H1 (cell line): ENCODE measurements at regions not wholly inside any gene's neighbourhood (a gene's known extent, or its start where the extent isn't known, plus 50 kb on each side); places are given as distances from the start of the nearest gene placed in this dataset.

Experiments
- CTCF ChIA-PET: fragments of 300-600 bp; sonication (Branson Sonifier 250); formaldehyde crosslinking; loops from one replicate; lab custom pipeline; 2021; ENCODE audit not compliant: partially characterized antibody; lab: Charles Lee
- POLR2A ChIA-PET: fragments of 300-600 bp; sonication (Branson Sonifier 250); formaldehyde crosslinking; loops from one replicate; lab custom pipeline; 2021; ENCODE audit warnings: inconsistent platforms; ENCODE audit not compliant: partially characterized antibody; lab: Charles Lee
- DNase-seq, 2 experiments: peaks; one replicate each; pipeline versions ENCODE4 v3.0.0 to v3.0.0-alpha.2; 2010 to 2022; ENCODE audit warnings: low spot score in 2 of 2, low read depth in 1 of 2, mixed read lengths in 1 of 2
- FAIRE-seq: peaks from 2 replicates; lab custom pipeline; 2011; peaks lifted over from hg19 to GRCh38; lab: Jason Lieb, UNC
- H2AFZ ChIP-seq: 2 replicates; pipeline ENCODE4 v1.8.1; 2012; ENCODE audit warnings: low read length, inconsistent platforms
- H2AK5ac ChIP-seq: 2 replicates; pipeline ENCODE4 v1.6.1; 2013; ENCODE audit warnings: low read depth, low read length
- H2BK120ac ChIP-seq: replicated peaks from 2 replicates; pipeline ENCODE3; 2013; ENCODE audit warnings: low read depth, low read length, inconsistent platforms
- H2BK12ac ChIP-seq: 2 replicates; pipeline ENCODE4 v1.6.1; 2013; ENCODE audit warnings: low read depth, low read length
- H2BK15ac ChIP-seq: 2 replicates; pipeline ENCODE4 v1.6.1; 2013; ENCODE audit warnings: low read length
- H2BK20ac ChIP-seq: 2 replicates; pipeline ENCODE4 v1.6.1; 2013; ENCODE audit warnings: low read length
- H2BK5ac ChIP-seq: 2 replicates; pipeline ENCODE4 v1.6.1; 2013; ENCODE audit warnings: low read depth, low read length
- H3K14ac ChIP-seq: 2 replicates; pipeline ENCODE4 v1.6.1; 2013; ENCODE audit warnings: inconsistent platforms; ENCODE audit not compliant: insufficient read length
- H3K18ac ChIP-seq: 2 replicates; pipeline ENCODE4 v1.6.1; 2013; ENCODE audit warnings: low read length; ENCODE audit errors: extremely low read depth
- H3K23ac ChIP-seq: 2 replicates; pipeline ENCODE4 v1.6.1; 2013; ENCODE audit warnings: inconsistent platforms; ENCODE audit not compliant: insufficient read length
- H3K23me2 ChIP-seq: 2 replicates; pipeline ENCODE4 v1.6.1; 2013; ENCODE audit warnings: low read depth, low read length
- H3K27ac ChIP-seq: 2 replicates; pipeline ENCODE4 v1.6.1; 2011; ENCODE audit warnings: low read depth, low read length, inconsistent platforms
- H3K27me3 ChIP-seq, 4 experiments: replicated peaks in 1 of 4; 1 replicate in 1 of 4; 2 replicates in 3 of 4; pipeline versions ENCODE4 v1.6.1 to v1.8.1; 2011 to 2013; ENCODE audit warnings: low read length in 3 of 4, mild to moderate bottlenecking in 3 of 4, inconsistent platforms in 2 of 4, mixed read lengths in 2 of 4, moderate library complexity in 1 of 4; ENCODE audit not compliant: control insufficient read depth in 3 of 4, insufficient read depth in 3 of 4; ENCODE audit errors: extremely low read depth in 1 of 4
- H3K36me3 ChIP-seq, 4 experiments: 2 replicates each; pipeline versions ENCODE4 v1.6.1 to v1.8.1; 2011 to 2013; ENCODE audit warnings: mild to moderate bottlenecking in 4 of 4, low read length in 3 of 4, moderate library complexity in 2 of 4, control low read depth in 1 of 4, inconsistent platforms in 1 of 4; ENCODE audit not compliant: insufficient read depth in 4 of 4, control insufficient read depth in 2 of 4
- H3K4ac ChIP-seq: replicated peaks from 2 replicates; pipeline ENCODE3; 2013; ENCODE audit warnings: low read length, low read depth, mixed read lengths, inconsistent platforms; ENCODE audit not compliant: insufficient read length
- H3K4me1 ChIP-seq, 4 experiments: replicated peaks in 1 of 4; 1 replicate in 1 of 4; 2 replicates in 3 of 4; pipeline versions ENCODE4 v1.6.1 to v1.8.1; 2011 to 2013; ENCODE audit warnings: low read length in 3 of 4, inconsistent platforms in 2 of 4, mixed read lengths in 1 of 4; ENCODE audit not compliant: insufficient read depth in 4 of 4, control insufficient read depth in 3 of 4
- H3K4me2 ChIP-seq, 2 experiments: 2 replicates each; pipeline versions ENCODE4 v1.6.1 to v1.8.1; 2011 to 2013; ENCODE audit warnings: low read depth in 2 of 2, low read length in 2 of 2, control low read depth in 1 of 2, inconsistent platforms in 1 of 2, mild to moderate bottlenecking in 1 of 2; ENCODE audit not compliant: insufficient read depth in 1 of 2
- H3K4me3 ChIP-seq, 4 experiments: fragments of 200-600, 300-600 bp in 1 of 4; sonication (generic), shearing (Covaris generic), sonication (Bioruptor Twin) in 1 of 4; 2 replicates each; pipeline versions ENCODE4 v1.5.1 to v1.8.1; 2011 to 2016; ENCODE audit warnings: low read length in 4 of 4, low read depth in 3 of 4, control low read depth in 2 of 4, inconsistent platforms in 2 of 4, mild to moderate bottlenecking in 2 of 4, mixed read lengths in 1 of 4, moderate library complexity in 1 of 4; ENCODE audit not compliant: insufficient read depth in 2 of 4; ENCODE audit errors: extremely low read depth in 1 of 4
- H3K56ac ChIP-seq: replicated peaks from 2 replicates; pipeline ENCODE3; 2013; ENCODE audit warnings: low read depth, mild to moderate bottlenecking, mixed read lengths, low read length, inconsistent platforms; ENCODE audit not compliant: insufficient read length
- H3K79me1 ChIP-seq: 2 replicates; pipeline ENCODE4 v1.6.1; 2013; ENCODE audit warnings: low read depth, low read length, control low read depth
- H3K79me2 ChIP-seq, 2 experiments: 2 replicates each; pipeline versions ENCODE4 v1.6.1 to v1.8.1; 2012 to 2013; ENCODE audit warnings: low read length in 2 of 2, mild to moderate bottlenecking in 2 of 2, inconsistent platforms in 1 of 2; ENCODE audit not compliant: insufficient read depth in 2 of 2, control insufficient read depth in 1 of 2
- H3K9ac ChIP-seq, 4 experiments: replicated peaks in 1 of 4; 1 replicate in 1 of 4; 2 replicates in 3 of 4; pipeline versions ENCODE4 v1.6.1 to v1.8.1; 2011 to 2013; ENCODE audit warnings: low read depth in 3 of 4, low read length in 3 of 4, control low read depth in 2 of 4, mild to moderate bottlenecking in 2 of 4, moderate library complexity in 2 of 4, inconsistent platforms in 1 of 4; ENCODE audit errors: extremely low read depth in 1 of 4
- H3K9me3 ChIP-seq, 2 experiments: 2 replicates each; pipeline versions ENCODE4 v1.6.1 to v1.8.1; 2012 to 2013; ENCODE audit warnings: mild to moderate bottlenecking in 2 of 2, moderate library complexity in 2 of 2, control low read depth in 1 of 2, inconsistent platforms in 1 of 2, low read depth in 1 of 2, low read length in 1 of 2, mixed read lengths in 1 of 2; ENCODE audit not compliant: insufficient read depth in 2 of 2
- H4K20me1 ChIP-seq, 2 experiments: replicated peaks in 1 of 2; 2 replicates each; pipeline versions ENCODE3 to v1.8.1; 2011 to 2013; ENCODE audit warnings: inconsistent platforms in 2 of 2, low read length in 2 of 2, mild to moderate bottlenecking in 1 of 2; ENCODE audit not compliant: insufficient read depth in 2 of 2, control insufficient read depth in 1 of 2
- H4K5ac ChIP-seq: 2 replicates; pipeline ENCODE4 v1.6.1; 2013; ENCODE audit warnings: low read length, low read depth, mixed read lengths, inconsistent platforms; ENCODE audit not compliant: insufficient read length
- H4K8ac ChIP-seq: 2 replicates; pipeline ENCODE4 v1.8.0; 2013; ENCODE audit warnings: mild to moderate bottlenecking, moderate library complexity, low read length, inconsistent platforms; ENCODE audit not compliant: insufficient read depth; ENCODE audit errors: extremely low read depth
- H4K91ac ChIP-seq: replicated peaks from 2 replicates; pipeline ENCODE3; 2013; ENCODE audit warnings: low read length, mixed read lengths, inconsistent platforms; ENCODE audit not compliant: insufficient read length
- ATF3 ChIP-seq: IDR thresholded peaks from 2 replicates; pipeline ENCODE4 v1.6.1; 2011; ENCODE audit warnings: low read depth, mild to moderate bottlenecking, low read length; ENCODE audit not compliant: insufficient read depth
- CREB1 ChIP-seq: IDR thresholded peaks from 2 replicates; pipeline ENCODE4 v1.6.1; 2012; ENCODE audit warnings: inconsistent platforms
- GABPA ChIP-seq: IDR thresholded peaks from 2 replicates; pipeline ENCODE4 v1.6.1; 2011; ENCODE audit warnings: mild to moderate bottlenecking, low read length, moderate library complexity, borderline replicate concordance; ENCODE audit not compliant: insufficient read depth
- JUN ChIP-seq: IDR thresholded peaks from 2 replicates; pipeline ENCODE4 v1.6.1; 2011; ENCODE audit warnings: low read depth, mild to moderate bottlenecking, improper control_type of control experiment, low read length
- KDM5A ChIP-seq: fragments of 200-600 bp; IDR thresholded peaks from 2 replicates; pipeline ENCODE4 v1.7.1; 2012; ENCODE audit warnings: mild to moderate bottlenecking, low read length, inconsistent platforms, mixed read lengths
- SUZ12 ChIP-seq: fragments of 200-600 bp; sonication (generic); IDR thresholded peaks from 2 replicates; pipeline ENCODE4 v1.6.1; 2012; ENCODE audit warnings: mild to moderate bottlenecking, inconsistent platforms, low read length, moderate library complexity, mixed read lengths
- WGBS, 2 experiments: shearing (Covaris generic) in 1 of 2; methylation state at CpG; one replicate each; pipeline versions ENCODE4 v1.1.6 to v1.1.7; 2013 to 2015; ENCODE audit warnings: low lambda C conversion rate in 2 of 2, mixed read lengths in 2 of 2, inconsistent platforms in 1 of 2, low coverage in 1 of 2, missing lambda C conversion rate in 1 of 2; ENCODE audit not compliant: insufficient replicate concordance in 2 of 2, insufficient coverage in 1 of 2, insufficient read length in 1 of 2; ENCODE audit errors: extremely low coverage in 1 of 2, missing lambda C conversion rate in 1 of 2; 5-methylcytosine and 5-hydroxymethylcytosine counted together
- TF ChIP-seq, protein P1 (sequence below), 3 experiments: IDR thresholded peaks; 1 replicate in 2 of 3; 2 replicates in 1 of 3; pipeline versions ENCODE4 v1.5.1 to v1.6.1; 2011; ENCODE audit warnings: low read length in 3 of 3, mild to moderate bottlenecking in 3 of 3, inconsistent platforms in 2 of 3, low read depth in 1 of 3, moderate library complexity in 1 of 3; ENCODE audit not compliant: insufficient read depth in 1 of 3; ENCODE audit errors: control extremely low read depth in 1 of 3

DNA sequence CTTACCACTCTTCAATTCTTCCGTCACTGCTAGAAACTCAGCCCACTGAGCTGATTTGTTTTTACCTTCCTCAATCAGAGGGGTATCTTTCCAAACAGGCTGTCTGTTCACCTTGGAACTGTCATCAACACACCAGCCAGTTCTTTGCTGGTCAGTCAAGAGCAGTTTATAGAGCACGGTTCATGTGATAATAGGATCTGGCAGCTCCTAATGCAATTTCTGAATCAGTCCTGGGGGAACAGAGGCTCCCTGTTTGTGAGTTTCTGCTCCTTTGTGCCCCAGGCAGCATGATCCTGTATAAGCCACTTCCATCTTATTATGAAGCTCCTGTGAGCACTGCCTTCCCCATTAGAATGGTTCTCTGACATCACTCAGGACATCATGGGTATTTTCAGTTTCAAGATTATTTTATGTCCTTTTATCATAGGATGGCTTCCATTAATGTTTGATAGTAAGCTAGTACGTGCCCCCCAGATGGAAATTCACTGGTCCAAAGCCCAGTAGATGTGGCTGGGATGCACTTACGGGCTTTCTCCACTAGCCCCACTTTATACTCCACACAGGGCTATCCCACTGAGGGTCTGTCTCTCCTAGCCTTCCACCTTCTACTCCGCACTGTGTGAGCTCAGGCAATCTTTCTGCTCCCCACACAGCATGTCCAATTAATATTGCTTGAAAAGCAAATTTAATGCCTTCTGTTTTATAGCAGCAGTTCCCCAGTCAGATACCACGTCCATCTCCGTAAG lies 85.5 kb upstream of the SPIN1 start:
- TF ChIP-seq ATF3 = no peak
- TF ChIP-seq, protein P1, sequence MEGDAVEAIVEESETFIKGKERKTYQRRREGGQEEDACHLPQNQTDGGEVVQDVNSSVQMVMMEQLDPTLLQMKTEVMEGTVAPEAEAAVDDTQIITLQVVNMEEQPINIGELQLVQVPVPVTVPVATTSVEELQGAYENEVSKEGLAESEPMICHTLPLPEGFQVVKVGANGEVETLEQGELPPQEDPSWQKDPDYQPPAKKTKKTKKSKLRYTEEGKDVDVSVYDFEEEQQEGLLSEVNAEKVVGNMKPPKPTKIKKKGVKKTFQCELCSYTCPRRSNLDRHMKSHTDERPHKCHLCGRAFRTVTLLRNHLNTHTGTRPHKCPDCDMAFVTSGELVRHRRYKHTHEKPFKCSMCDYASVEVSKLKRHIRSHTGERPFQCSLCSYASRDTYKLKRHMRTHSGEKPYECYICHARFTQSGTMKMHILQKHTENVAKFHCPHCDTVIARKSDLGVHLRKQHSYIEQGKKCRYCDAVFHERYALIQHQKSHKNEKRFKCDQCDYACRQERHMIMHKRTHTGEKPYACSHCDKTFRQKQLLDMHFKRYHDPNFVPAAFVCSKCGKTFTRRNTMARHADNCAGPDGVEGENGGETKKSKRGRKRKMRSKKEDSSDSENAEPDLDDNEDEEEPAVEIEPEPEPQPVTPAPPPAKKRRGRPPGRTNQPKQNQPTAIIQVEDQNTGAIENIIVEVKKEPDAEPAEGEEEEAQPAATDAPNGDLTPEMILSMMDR (IDR thresholded peaks at IDR 0.05; ENCODE audit: control extremely low read depth in 1 of 3, insufficient read depth in 1 of 3, low read depth in 1 of 3, low read length in 3 of 3) = peak in 1 of 3 experiments; percentile 4; a peak in 1 of 4 replicates
- no peak for TF ChIP-seq KDM5A
- no peak for TF ChIP-seq SUZ12
- TF ChIP-seq JUN = no peak
- no peak for TF ChIP-seq GABPA
- no peak for TF ChIP-seq CREB1
- Histone ChIP-seq H2BK12ac (no peak overlapping the region), H3K4ac (no peak overlapping the region), H3K4me3 (no peak overlapping the region), H3K4me1 (no peaks in the 10 kb centered on the region), H2BK120ac (no peak overlapping the region), H4K20me1 (no peaks in the 10 kb centered on the region), H4K91ac (no peak overlapping the region), H2BK20ac (no peak overlapping the region), H3K27me3 (no peaks in the 10 kb centered on the region), H3K79me1 (no peaks in the 10 kb centered on the region), H2BK5ac (no peak overlapping the region), H3K23ac (no peak overlapping the region), H3K36me3 (no peaks in the 10 kb centered on the region), H3K9me3 (no peaks in the 10 kb centered on the region), H3K18ac (no peak overlapping the region), H3K23me2 (no peaks in the 10 kb centered on the region), H3K9ac (no peak overlapping the region), H3K4me2 (no peak overlapping the region), H3K56ac (no peak overlapping the region), H3K27ac (no peak overlapping the region), H3K14ac (no peak overlapping the region), H3K79me2 (no peaks in the 10 kb centered on the region), H4K8ac (no peak overlapping the region), H2AK5ac (no peak overlapping the region), H2AFZ (no peak overlapping the region), H4K5ac (no peak overlapping the region), H2BK15ac (no peak overlapping the region)
- WGBS, 2 experiments = 82% methylated on average over 7 of the region's 7 CpGs; no CpG with 5 or more reads in 1 of the 2 experiments
- CTCF ChIA-PET = interaction anchor here (1.7 kb wide), 1 partner anchor 11 kb away, joined by 4 read pairs; no protein-coding TSS in a partner anchor
- POLR2A ChIA-PET = no interaction called here
- no peak for DNase-seq
- FAIRE-seq = no peak
